Thoracic aorta (tissue), 2 donors: ENCODE measurements at regions not wholly inside any gene's neighbourhood (a gene's known extent, or its start where the extent isn't known, plus 50 kb on each side); places are given as distances from the start of the nearest gene placed in this dataset.
"Not testable (repeated sequence)": the region's sequence is repeated elsewhere in the genome, so short reads cannot be mapped to it uniquely, and the experiment has no call there.

ENCODE experiments used
- ATAC-seq: fragments of 150-250 bp; one replicate; pipeline ENCODE4 v1.8.0; 2017; ENCODE audit warnings: low read depth; ENCODE audit not compliant: insufficient number of reproducible peaks, low FRiP score
- DNase-seq: peaks from one replicate; pipeline ENCODE4 v3.0.0-alpha.2; 2020; ENCODE audit warnings: low spot score
- H3K27ac ChIP-seq, 2 donors: fragments of 200-600 bp; sonication (generic); 1 replicate in 1 of 2; 2 replicates in 1 of 2; pipeline ENCODE4 v1.5.1; 2016; ENCODE audit warnings: mild to moderate bottlenecking in 2 of 2, moderate library complexity in 2 of 2
- H3K27me3 ChIP-seq: fragments of 200-600 bp; sonication (generic); replicated peaks from 2 replicates; pipeline ENCODE4 v1.6.0; 2016; ENCODE audit warnings: mild to moderate bottlenecking; ENCODE audit not compliant: insufficient read depth
- H3K36me3 ChIP-seq: fragments of 200-600 bp; sonication (generic); one replicate; pipeline ENCODE4 v1.5.1; 2016
- H3K4me1 ChIP-seq, 2 donors: fragments of 200-600 bp; sonication (generic); 1 replicate in 1 of 2; 2 replicates in 1 of 2; pipeline versions ENCODE4 v1.5.1 to v1.6.0; 2016; ENCODE audit warnings: low read depth in 2 of 2, mild to moderate bottlenecking in 1 of 2; ENCODE audit not compliant: control insufficient read depth in 1 of 2
- H3K4me3 ChIP-seq: fragments of 200-600 bp; sonication (generic); 2 replicates; pipeline ENCODE4 v1.5.1; 2016; ENCODE audit warnings: mild to moderate bottlenecking
- H3K9me3 ChIP-seq: fragments of 200-600 bp; sonication (generic); 2 replicates; pipeline ENCODE4 v1.5.1; 2016
- CTCF ChIP-seq: fragments of 200-600 bp; sonication (generic); IDR thresholded peaks from one replicate; pipeline ENCODE4 v1.5.1; 2019; ENCODE audit warnings: antibody characterized with exemption

DNA sequence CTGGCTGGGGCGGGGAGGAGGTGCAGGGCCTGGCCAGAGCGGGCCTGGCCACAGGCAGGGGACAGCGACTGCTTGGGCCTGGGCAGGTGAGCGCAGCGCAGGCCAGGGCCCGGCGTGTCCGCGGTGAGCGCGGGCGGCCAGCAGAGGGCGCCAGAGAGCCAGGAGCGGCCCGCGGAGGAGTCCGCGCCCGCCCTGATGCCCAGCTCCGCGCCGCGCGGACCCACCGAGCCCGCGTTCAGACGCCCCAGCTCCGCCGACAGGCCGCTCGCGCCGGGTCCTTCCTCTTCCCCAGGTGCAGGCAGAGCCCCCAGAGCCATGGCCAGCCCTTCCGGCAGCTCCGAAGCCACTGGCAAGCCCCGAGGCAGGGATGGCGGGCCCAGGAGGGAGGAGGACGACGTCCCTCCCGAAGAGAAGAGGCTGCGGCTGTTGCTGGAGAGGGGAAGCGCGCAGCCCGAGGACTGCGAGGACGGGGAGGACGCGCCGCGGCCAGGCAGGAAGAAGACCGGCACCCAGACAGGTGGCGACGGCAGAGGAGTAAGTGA lies 171.1 kb upstream of the OSBPL11 start:
- not testable (repeated sequence) for DNase-seq, H3K4me1 ChIP-seq, H3K27me3 ChIP-seq, ATAC-seq, H3K27ac ChIP-seq, H3K9me3 ChIP-seq, H3K36me3 ChIP-seq
- peak overlapping the region; percentile 82 for H3K4me3 ChIP-seq

DNA sequence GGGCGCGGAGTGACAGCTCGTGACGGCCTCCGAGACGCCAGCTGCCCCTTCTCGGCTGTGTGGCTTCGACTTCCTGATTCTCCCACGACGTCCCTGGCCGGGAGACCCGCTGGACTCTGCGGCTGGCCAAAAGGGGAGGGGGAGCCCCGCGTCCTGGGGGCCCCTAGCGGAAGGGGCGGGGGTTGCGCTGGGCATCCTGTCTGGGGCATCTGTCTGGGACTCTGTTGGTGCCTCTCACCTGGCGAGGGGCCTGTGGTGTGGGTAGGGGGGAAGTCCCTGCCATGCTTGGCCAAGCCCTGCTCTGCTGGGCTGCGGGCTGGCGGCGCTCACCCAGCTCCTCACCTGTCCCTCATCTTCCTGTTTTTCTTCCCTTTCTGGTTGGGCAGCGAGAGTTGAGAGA lies 171.6 kb upstream of the OSBPL11 start:
- not testable (repeated sequence) for H3K9me3 ChIP-seq, H3K27me3 ChIP-seq, H3K27ac ChIP-seq, H3K4me1 ChIP-seq, ATAC-seq, DNase-seq, H3K36me3 ChIP-seq
- H3K4me3 ChIP-seq, result peak overlapping the region; percentile 82

- H3K27me3 ChIP-seq, result no peaks in the 10 kb centered on the region
- no peak for DNase-seq
- no peak overlapping the region for H3K27ac ChIP-seq
- TF ChIP-seq CTCF, result no peak
- H3K9me3 ChIP-seq, result no peaks in the 10 kb centered on the region
- H3K4me1 ChIP-seq, result no peaks in the 10 kb centered on the region
- no peaks in the 10 kb centered on the region for H3K36me3 ChIP-seq
- H3K4me3 ChIP-seq, result no peak overlapping the region
- no peak for ATAC-seq
Observed at GRCh38 chr3:125767641-125768040, 172.3 kb upstream of the OSBPL11 start.

DNA sequence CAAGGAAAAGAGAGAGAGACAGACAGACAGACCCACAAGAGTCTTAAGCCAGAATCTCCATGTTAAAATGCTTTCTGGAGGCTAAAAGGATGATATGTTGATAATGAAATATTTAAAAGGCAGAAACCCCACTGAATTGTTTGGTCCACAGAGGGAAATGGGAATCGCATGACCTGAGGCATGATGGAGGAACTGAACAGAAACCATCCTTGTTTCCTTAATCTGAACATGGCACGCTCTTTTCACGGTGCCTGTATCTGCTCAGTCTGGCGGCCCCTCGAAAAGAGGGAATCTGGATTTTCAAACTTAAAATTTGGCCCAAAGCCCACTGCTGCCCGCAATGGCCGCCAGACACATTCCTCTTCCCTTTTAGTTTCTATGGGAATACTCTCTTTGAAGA lies 173.5 kb upstream of the OSBPL11 start:
- not testable (repeated sequence) for H3K27me3 ChIP-seq, ATAC-seq, H3K36me3 ChIP-seq, DNase-seq, H3K4me1 ChIP-seq, H3K27ac ChIP-seq, H3K4me3 ChIP-seq, H3K9me3 ChIP-seq

DNA sequence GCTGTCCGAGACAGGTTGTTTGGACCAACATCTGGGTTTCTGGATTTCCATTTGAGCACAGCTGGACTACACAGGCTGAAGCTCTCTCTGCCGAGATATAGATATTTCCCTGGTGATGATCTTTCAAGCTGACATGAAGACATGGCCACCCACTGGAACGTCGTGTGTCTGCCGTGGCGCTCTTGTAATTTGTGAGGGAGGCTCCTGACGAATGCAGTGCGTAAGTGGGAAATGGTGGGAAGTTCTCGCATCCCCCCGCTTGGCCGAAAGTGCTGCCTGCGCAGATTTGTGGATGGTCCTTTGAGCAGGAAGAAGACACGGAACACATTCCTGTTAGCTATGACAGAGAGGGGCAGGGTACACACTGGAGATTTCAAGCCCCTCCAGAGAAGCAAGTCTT lies 176.2 kb upstream of the OSBPL11 start:
- not testable (repeated sequence) for H3K27me3 ChIP-seq, H3K27ac ChIP-seq, H3K36me3 ChIP-seq, H3K4me3 ChIP-seq, H3K9me3 ChIP-seq, H3K4me1 ChIP-seq, DNase-seq, ATAC-seq

DNA sequence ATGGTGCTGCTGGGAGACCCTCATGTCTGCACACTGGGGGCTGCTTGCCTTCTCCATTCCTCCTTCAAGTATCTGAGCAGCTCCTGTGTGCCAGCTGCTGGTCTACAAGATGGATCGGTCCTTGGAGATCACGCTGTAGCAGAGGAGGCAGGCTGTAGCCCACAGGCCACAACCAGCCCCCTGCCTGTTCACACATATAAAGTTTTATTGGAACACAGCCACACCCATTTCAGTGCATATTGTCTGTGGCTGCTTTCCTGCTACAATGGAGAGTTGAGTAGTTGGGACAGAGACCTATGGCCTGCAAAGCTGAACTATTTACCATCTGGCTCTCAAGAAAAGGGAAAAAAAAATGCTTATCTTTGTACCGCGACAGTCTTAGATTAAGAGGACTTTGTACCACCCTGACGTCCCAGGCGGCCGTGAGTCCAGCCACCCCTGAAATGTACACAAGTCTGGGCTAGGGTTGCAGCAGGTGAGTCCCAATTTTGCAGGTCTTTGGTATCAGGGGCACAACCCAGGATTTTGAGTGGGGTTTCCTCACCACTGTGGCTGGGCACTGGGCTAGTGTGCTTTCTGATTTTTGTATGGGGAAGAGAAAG lies 179.2 kb upstream of the OSBPL11 start:
- ATAC-seq, H3K36me3 ChIP-seq: not testable (repeated sequence)

GRCh38 chr3:125775106-125775505 lies 179.8 kb upstream of the OSBPL11 start:
- not testable (repeated sequence) for H3K9me3 ChIP-seq, H3K27me3 ChIP-seq, H3K4me3 ChIP-seq, ATAC-seq, H3K4me1 ChIP-seq, H3K36me3 ChIP-seq, DNase-seq, H3K27ac ChIP-seq

More for the DNA sequence above, 179.2 kb upstream of the OSBPL11 start:
- not testable (repeated sequence) for DNase-seq, H3K4me3 ChIP-seq, H3K9me3 ChIP-seq, H3K27ac ChIP-seq, H3K27me3 ChIP-seq, H3K4me1 ChIP-seq

GRCh38 chr3:125775606-125776294 lies 180.5 kb upstream of the OSBPL11 start:
- H3K27ac ChIP-seq, DNase-seq, H3K27me3 ChIP-seq, H3K4me3 ChIP-seq, ATAC-seq, H3K4me1 ChIP-seq, H3K9me3 ChIP-seq, H3K36me3 ChIP-seq: not testable (repeated sequence)

DNA sequence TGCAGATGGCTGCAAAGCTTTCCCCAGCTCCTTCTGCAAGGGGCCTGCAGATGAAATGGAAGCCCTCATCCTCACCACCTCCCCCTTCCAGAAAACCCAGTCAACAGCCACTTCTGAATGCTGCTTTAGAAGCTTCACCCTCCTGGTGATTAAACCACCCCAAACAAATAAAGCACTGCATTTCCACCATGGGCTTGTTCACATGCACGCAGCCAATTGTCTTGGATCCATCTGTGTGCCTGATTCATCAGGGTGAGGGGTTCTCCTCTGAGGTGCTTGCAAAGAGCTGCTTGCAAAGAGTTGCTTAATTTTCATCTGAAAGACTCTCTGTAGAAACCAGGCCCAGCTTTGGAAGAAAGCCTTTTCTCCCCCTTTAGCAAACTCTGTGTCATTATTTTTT lies 184.0 kb upstream of the OSBPL11 start:
- not testable (repeated sequence) for DNase-seq, H3K27me3 ChIP-seq, H3K4me1 ChIP-seq, H3K9me3 ChIP-seq, H3K36me3 ChIP-seq, ATAC-seq, H3K27ac ChIP-seq, H3K4me3 ChIP-seq

GRCh38 chr3:125779918-125780317 lies 184.6 kb upstream of the OSBPL11 start:
- H3K4me3 ChIP-seq, ATAC-seq, H3K9me3 ChIP-seq, H3K4me1 ChIP-seq, H3K36me3 ChIP-seq, H3K27me3 ChIP-seq, H3K27ac ChIP-seq, DNase-seq: not testable (repeated sequence)

DNA sequence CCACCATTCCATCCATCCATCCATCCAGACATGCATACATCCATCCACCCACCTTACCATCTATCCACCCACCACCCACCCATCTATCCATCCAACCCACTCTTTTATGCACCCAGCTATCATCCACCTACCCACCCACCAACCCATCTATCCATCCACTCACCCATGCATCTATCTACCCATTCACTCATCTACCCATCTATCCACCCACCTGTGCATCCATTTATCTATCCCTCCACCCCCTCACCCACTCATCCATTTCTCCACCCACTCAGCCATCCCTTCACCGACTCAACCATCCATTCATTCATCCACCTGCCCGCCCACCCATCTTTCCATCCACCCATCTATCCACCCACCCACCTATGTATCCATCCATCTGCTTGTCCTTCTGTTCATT lies 186.4 kb upstream of the OSBPL11 start:
- H3K27ac ChIP-seq, H3K27me3 ChIP-seq, H3K9me3 ChIP-seq, ATAC-seq, H3K36me3 ChIP-seq, H3K4me3 ChIP-seq, DNase-seq, H3K4me1 ChIP-seq: not testable (repeated sequence)

DNA sequence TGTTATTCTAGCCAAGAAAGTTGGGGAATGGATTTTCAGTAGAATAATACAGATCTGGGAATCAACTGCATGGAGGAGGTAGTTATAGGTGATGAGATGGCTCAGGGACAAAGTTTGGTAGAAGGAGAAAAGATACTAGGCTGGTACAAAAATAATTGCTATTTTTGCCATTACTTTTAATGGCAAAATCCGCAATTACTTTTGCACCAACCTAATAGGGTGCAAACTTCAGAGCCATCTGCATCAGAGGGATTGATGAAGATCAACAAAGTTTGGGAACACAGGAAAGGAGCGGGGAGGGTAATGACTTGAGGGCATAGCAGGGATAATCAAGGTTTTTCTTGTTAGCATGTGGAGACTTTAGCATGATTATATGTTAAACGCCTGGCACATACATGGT lies 178.7 kb upstream of the ROPN1B start:
- not testable (repeated sequence) for H3K27ac ChIP-seq, H3K4me3 ChIP-seq, ATAC-seq, H3K27me3 ChIP-seq, DNase-seq, H3K9me3 ChIP-seq, H3K36me3 ChIP-seq, H3K4me1 ChIP-seq
